BLaER1 (cell line): ENCODE measurements at regions not wholly inside any gene's neighbourhood (a gene's known extent, or its start where the extent isn't known, plus 50 kb on each side); places are given as distances from the start of the nearest gene placed in this dataset.
"Not testable (repeated sequence)": the region's sequence is repeated elsewhere in the genome, so short reads cannot be mapped to it uniquely, and the experiment has no call there.

Source experiments
- H3K27ac ChIP-seq: shearing (Covaris generic); formaldehyde crosslinking; 2 replicates; pipeline ENCODE4 v1.8.1; 2022
- H3K27me3 ChIP-seq: shearing (Covaris generic); formaldehyde crosslinking; 2 replicates; pipeline ENCODE4 v1.8.1; 2022
- H3K36me3 ChIP-seq: shearing (Covaris generic); formaldehyde crosslinking; 2 replicates; pipeline ENCODE4 v1.8.1; 2022
- H3K4me1 ChIP-seq: shearing (Covaris generic); formaldehyde crosslinking; 2 replicates; pipeline ENCODE4 v1.8.1; 2022
- H3K4me2 ChIP-seq: shearing (Covaris generic); formaldehyde crosslinking; 2 replicates; pipeline ENCODE4 v1.8.1; 2022
- H3K4me3 ChIP-seq: shearing (Covaris generic); formaldehyde crosslinking; 2 replicates; pipeline ENCODE4 v1.8.1; 2022
- H3K9ac ChIP-seq: shearing (Covaris generic); formaldehyde crosslinking; 2 replicates; pipeline ENCODE4 v1.8.1; 2022
- H3K9me3 ChIP-seq: shearing (Covaris generic); formaldehyde crosslinking; 2 replicates; pipeline ENCODE4 v1.8.1; 2022
- H4K20me1 ChIP-seq: shearing (Covaris generic); formaldehyde crosslinking; 2 replicates; pipeline ENCODE4 v1.8.1; 2022
- Cebpa-rat ChIP-seq: shearing (Covaris generic); IDR thresholded peaks from 2 replicates; pipeline ENCODE4 v1.8.1; 2022

DNA sequence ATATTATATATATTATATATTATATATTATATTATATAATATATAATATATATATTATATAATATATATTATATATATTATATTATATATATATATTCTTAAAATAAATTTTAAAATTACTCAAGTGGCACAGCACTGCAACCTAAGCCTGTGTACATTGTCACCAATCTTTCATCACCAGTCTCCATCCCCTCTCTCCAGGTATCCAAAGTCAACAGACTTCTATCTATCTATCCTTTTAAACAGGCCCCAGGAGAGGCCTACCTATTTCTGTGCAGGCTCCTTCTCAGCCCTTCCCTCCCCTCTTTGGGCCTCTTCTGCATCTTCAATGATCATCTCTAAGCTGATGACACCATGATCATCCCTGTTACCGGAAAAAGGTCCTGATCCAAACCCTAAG lies 111.7 kb downstream of the RHOU start:
- H3K27me3 ChIP-seq: no peaks in the 10 kb centered on the region
- no peaks in the 10 kb centered on the region for H3K36me3 ChIP-seq
- H3K9me3 ChIP-seq: peaks cover 23% of the 10 kb centered on the region
- H3K4me2 ChIP-seq: no peak overlapping the region
- peaks cover 14% of the 10 kb centered on the region for H3K4me1 ChIP-seq
- TF ChIP-seq Cebpa-rat: no peak
- H3K27ac ChIP-seq: no peak overlapping the region
- H3K9ac ChIP-seq: no peak overlapping the region
- H4K20me1 ChIP-seq: no peaks in the 10 kb centered on the region
- no peak overlapping the region for H3K4me3 ChIP-seq

DNA sequence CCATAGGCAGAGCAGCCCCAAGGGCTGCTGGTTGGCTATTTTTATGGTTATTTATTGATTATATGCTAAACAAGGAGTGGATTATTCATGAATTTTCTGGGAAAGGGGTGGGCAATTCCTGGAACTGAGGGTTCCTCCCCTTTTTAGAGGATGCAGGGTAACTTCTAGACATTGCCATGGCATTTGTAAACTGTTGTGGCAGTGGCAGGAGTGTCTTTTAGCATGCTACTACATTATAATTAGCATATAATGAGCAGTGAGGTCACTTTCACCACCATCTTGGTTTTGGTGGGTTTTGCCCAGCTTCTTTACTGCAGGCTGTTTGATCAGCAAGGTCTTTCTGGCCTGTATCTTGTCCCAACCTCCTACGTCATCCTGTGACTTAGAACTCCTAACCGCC lies 112.2 kb downstream of the RHOU start:
- H3K4me3 ChIP-seq, H3K4me2 ChIP-seq, H3K27me3 ChIP-seq, H3K36me3 ChIP-seq, H4K20me1 ChIP-seq, H3K27ac ChIP-seq, H3K9ac ChIP-seq: not testable (repeated sequence)
- Histone ChIP-seq H3K4me1 (peaks cover 19% of the 10 kb centered on the region), H3K9me3 (peaks cover 18% of the 10 kb centered on the region)

DNA sequence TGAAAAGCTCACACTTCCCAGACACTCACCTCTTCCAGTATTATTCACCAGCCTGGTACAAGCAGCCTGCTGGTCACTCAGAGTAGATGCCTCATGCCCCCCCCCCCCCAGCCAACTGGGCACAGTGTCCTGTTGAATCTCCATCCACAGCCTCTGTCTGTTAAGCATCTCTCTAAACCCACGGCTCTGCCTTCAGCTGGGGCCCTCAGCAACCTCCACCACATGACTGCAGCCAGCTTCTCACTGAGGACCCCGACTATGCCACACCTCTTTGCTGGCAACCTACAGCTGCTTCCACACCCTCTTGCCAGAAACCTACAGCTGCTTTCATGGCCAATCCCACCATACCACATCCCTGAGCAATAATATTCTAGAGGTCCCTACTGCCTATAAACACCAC lies 113.1 kb downstream of the RHOU start:
- no peak for TF ChIP-seq Cebpa-rat

DNA sequence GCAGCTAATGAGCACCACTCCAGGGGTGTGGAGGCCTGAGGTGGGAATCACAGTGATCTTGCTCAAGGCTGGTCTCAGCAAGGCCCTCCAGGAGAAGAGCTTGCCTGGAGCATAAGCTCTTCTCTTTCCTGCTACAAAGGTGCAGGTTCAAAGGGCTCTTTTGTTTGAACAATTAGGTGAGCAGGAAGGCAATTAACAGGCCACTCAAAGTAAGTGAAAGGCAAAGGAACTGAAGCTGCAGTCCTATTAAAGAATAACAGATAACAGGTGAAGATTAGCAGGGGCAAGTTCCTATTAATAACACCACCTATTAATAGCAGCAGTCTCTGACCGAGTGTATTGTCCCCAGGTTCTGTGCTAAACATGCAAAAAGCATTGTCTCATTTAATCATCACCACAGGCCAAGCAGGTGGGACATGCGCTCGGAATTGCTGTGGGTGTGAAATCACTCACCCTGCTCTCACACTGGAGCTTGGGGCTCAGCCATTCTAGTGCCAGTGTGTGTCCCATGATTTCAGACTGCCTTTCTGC lies 113.8 kb downstream of the RHOU start:
- TF ChIP-seq Cebpa-rat: no peak
- Histone ChIP-seq H3K36me3 (no peaks in the 10 kb centered on the region), H3K9ac (no peak overlapping the region), H3K4me2 (no peak overlapping the region), H3K4me3 (no peak overlapping the region), H3K27ac (no peak overlapping the region), H3K9me3 (peaks cover 7% of the 10 kb centered on the region; the same call in 1 of the 2 replicates), H3K27me3 (no peaks in the 10 kb centered on the region), H3K4me1 (peaks cover 22% of the 10 kb centered on the region), H4K20me1 (no peaks in the 10 kb centered on the region)

More for the DNA sequence above, 113.1 kb downstream of the RHOU start:
- Histone ChIP-seq H3K36me3 (no peaks in the 10 kb centered on the region), H3K4me3 (no peak overlapping the region), H3K27ac (no peak overlapping the region), H3K9me3 (peaks cover 10% of the 10 kb centered on the region), H3K4me2 (no peak overlapping the region), H3K27me3 (no peaks in the 10 kb centered on the region), H3K9ac (no peak overlapping the region), H4K20me1 (no peaks in the 10 kb centered on the region), H3K4me1 (peaks cover 22% of the 10 kb centered on the region)

DNA sequence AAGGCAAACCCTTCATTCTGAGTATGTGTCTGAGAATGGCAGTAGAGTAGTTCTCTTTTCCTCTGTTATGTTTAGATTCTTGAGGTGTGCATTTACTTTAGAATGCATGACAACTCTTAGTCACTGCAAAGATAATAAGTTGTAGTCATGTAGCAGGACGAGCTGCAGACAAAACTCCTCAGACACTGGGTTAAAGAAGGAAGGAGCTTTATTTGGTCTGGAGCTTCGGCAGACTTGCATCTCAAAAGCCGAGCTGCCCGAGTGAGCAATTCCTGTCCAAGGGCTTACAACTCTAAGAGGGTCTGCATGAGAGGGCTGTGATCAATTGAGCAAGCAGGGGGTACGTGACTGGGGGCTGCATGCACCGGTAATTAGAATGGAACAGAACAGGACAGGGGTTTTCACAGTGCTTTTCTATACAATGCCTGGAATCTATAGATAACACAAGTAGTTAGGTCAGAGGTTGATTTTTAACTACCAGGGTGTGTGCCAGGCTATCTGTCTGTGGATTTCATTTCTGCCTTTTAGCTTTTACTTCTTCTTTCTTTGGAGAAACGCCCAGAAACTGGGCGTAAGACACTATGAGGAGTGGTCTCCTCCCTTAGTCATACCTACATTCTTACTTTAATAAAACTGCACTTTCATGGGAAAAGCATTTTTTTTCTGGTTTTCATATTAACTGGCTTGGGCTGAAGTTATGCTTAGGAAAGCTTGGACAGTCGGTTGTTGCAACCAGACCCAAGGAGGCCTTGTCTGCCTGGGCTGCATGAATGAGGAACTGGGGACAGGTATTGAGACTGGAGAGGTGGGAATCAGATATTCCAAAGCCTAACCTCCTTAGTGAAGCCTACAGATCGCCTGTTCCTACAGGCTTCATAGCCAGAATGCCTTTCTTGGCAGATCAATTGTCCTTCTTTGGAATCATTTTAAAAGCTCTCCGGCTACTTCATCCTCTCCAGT lies 115.1 kb downstream of the RHOU start:
- no peaks in the 10 kb centered on the region for H3K36me3 ChIP-seq
- no peak overlapping the region for H3K9ac ChIP-seq
- no peaks in the 10 kb centered on the region for H3K27me3 ChIP-seq
- H3K9me3 ChIP-seq: peaks cover 12% of the 10 kb centered on the region; the same call in 1 of the 2 replicates
- no peak overlapping the region for H3K4me3 ChIP-seq
- H3K4me1 ChIP-seq: peaks cover 22% of the 10 kb centered on the region
- no peak for TF ChIP-seq Cebpa-rat
- no peak overlapping the region for H3K4me2 ChIP-seq
- no peak overlapping the region for H3K27ac ChIP-seq
- H4K20me1 ChIP-seq: no peaks in the 10 kb centered on the region

DNA sequence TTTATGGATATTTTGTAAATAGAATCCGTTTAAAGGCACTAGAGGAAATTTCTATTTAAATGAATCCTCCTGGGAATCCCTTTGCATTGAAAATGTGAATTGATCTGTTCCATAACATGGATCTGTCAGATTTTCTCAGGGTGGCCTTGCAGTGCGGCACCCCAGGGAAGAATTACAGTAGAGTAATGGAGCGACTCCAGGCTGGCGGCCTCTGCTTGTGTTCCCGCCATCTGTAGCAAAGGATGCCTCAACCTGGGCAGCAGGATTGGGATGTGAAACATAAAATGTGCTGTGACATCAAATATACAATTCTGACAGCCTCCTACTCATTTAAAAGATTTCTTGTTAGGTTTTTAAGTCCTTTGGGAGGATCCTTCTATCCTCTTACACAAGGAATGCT lies 115.9 kb downstream of the RHOU start:
- Histone ChIP-seq H3K36me3 (no peaks in the 10 kb centered on the region), H4K20me1 (no peaks in the 10 kb centered on the region), H3K27ac (no peak overlapping the region), H3K27me3 (no peaks in the 10 kb centered on the region), H3K4me1 (peaks cover 22% of the 10 kb centered on the region), H3K9me3 (peaks cover 12% of the 10 kb centered on the region; the same call in 1 of the 2 replicates), H3K9ac (no peak overlapping the region), H3K4me2 (peak overlapping the region; percentile 75), H3K4me3 (no peak overlapping the region)
- TF ChIP-seq Cebpa-rat: no peak

DNA sequence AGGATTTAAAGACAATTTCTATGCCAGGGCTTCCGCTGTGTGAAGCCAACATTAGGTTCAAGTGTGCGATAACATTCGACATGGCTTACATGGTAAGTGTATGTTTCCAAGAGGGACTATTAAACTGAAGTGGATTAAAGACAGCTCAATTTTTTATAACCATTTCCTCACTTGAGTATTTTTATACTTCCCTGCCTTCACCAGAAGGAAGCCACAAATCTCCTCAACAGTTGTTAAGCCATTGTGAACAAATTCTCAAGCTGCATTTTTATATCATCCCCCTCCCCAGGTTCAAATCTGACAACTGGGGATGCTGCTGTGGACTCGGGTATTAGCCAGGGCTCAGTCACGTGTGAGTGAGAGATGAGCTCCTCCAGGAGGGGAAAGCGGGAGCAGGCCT lies 116.3 kb downstream of the RHOU start:
- Histone ChIP-seq H3K36me3 (no peaks in the 10 kb centered on the region), H4K20me1 (no peaks in the 10 kb centered on the region), H3K9me3 (peaks cover 12% of the 10 kb centered on the region; the same call in 1 of the 2 replicates), H3K4me2 (peak overlapping the region; percentile 75), H3K27ac (no peak overlapping the region), H3K4me1 (peaks cover 22% of the 10 kb centered on the region), H3K27me3 (no peaks in the 10 kb centered on the region), H3K9ac (no peak overlapping the region), H3K4me3 (no peak overlapping the region)
- no peak for TF ChIP-seq Cebpa-rat

DNA sequence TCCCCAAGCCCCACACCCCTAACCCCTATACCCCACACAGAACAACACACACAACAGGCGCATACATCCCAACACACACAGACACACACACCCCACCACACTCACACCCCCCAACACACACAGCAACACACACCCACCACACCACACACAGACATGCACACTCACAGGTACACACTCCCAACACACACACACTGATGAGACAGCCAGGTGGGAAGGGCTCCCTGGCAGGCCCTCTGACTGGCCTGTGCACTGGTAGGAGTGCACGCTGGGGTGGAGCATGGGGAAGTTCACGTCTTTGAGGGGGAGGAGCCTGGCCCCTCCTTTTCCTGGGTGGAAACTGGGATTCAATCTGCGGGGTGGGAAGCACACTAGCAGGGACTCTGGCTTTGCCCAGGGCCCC lies 116.7 kb downstream of the RHOU start:
- TF ChIP-seq Cebpa-rat: no peak
- Histone ChIP-seq H3K4me2 (peak overlapping the region; percentile 75), H3K27ac (no peak overlapping the region), H3K4me1 (peaks cover 22% of the 10 kb centered on the region), H3K9ac (no peak overlapping the region), H3K4me3 (no peak overlapping the region), H3K36me3 (no peaks in the 10 kb centered on the region), H3K27me3 (no peaks in the 10 kb centered on the region), H3K9me3 (peaks cover 12% of the 10 kb centered on the region; the same call in 1 of the 2 replicates), H4K20me1 (no peaks in the 10 kb centered on the region)

DNA sequence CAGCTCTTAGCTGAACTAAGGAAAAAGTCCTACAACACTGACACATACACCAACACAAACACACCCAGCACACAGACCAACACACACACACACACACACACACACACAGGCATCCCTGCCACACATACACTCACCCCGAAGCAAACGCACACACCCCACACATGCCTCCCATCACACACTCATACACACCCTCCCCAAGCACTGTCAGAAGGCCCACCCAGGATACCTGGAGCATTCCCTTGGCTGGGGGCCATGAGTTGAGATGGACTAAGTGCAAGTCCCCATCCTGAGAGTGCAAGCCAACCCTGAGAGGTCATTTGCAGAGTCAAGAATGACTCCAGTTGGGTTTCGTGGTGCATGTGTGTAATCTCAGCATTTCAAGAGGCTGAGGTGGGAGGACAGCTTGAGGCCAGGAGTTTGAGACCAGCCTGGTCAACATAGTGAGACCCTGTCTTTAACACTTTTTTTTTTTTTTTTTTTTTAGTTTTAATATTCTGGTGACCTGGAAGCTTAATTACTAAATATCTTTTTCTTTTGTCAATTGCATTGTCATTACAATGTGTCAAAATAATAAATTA lies 117.3 kb downstream of the RHOU start:
- TF ChIP-seq Cebpa-rat: no peak

DNA sequence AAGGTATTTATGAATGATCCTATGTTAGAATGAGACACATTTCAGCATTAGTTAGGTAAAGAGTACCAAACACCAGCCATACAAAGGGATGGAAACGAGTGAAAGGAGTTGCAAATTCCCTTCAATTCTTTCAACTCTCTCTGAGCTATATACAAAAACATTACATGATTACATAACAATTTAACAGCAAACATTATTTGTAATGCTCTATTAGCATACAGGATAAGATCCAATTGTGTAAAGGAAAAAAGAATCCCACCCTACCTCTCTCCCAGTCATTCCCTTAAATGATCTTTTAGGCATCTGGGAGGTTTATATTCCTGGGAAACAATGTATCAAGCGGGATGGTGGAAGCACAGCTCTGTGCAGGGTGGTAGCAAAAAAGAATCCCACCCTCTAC lies 117.9 kb downstream of the RHOU start:
- peaks cover 12% of the 10 kb centered on the region; the same call in 1 of the 2 replicates for H3K9me3 ChIP-seq
- H4K20me1 ChIP-seq: no peaks in the 10 kb centered on the region
- no peak overlapping the region for H3K27ac ChIP-seq
- H3K4me3 ChIP-seq: no peak overlapping the region
- H3K4me1 ChIP-seq: peaks cover 22% of the 10 kb centered on the region
- TF ChIP-seq Cebpa-rat: no peak
- H3K4me2 ChIP-seq: no peak overlapping the region
- H3K27me3 ChIP-seq: no peaks in the 10 kb centered on the region
- no peak overlapping the region for H3K9ac ChIP-seq
- H3K36me3 ChIP-seq: no peaks in the 10 kb centered on the region

More for the DNA sequence above, 117.3 kb downstream of the RHOU start:
- peaks cover 12% of the 10 kb centered on the region; the same call in 1 of the 2 replicates for H3K9me3 ChIP-seq
- H3K4me2 ChIP-seq: peak overlapping the region; percentile 75
- H3K36me3 ChIP-seq: no peaks in the 10 kb centered on the region
- H3K9ac ChIP-seq: no peak overlapping the region
- H3K4me1 ChIP-seq: peaks cover 22% of the 10 kb centered on the region
- H3K27ac ChIP-seq: no peak overlapping the region
- H3K27me3 ChIP-seq: no peaks in the 10 kb centered on the region
- no peak overlapping the region for H3K4me3 ChIP-seq
- H4K20me1 ChIP-seq: no peaks in the 10 kb centered on the region
